Type B pancreatic cell (in vitro differentiated cells): ENCODE measurements at regions not wholly inside any gene's neighbourhood (a gene's known extent, or its start where the extent isn't known, plus 50 kb on each side); places are given as distances from the start of the nearest gene placed in this dataset.

ENCODE experiments used
- DNase-seq: peaks from one replicate; pipeline ENCODE4 v3.0.0; 2021; ENCODE audit warnings: mixed read lengths; ENCODE audit not compliant: unreplicated experiment; ENCODE audit errors: extremely low spot score
- H3K27ac Mint-ChIP-seq: 2 replicates; pipeline ENCODE4 v1.8.0; 2021; ENCODE audit warnings: mild to moderate bottlenecking, mixed read lengths
- H3K27me3 Mint-ChIP-seq: 2 replicates; pipeline ENCODE4 v1.8.0; 2021; ENCODE audit warnings: mixed read lengths
- H3K36me3 Mint-ChIP-seq: 2 replicates; pipeline ENCODE4 v1.8.0; 2021; ENCODE audit warnings: mixed read lengths
- H3K4me1 Mint-ChIP-seq: one replicate; pipeline ENCODE4 v1.8.0; 2021; ENCODE audit warnings: mixed read lengths; ENCODE audit not compliant: unreplicated experiment
- H3K4me3 Mint-ChIP-seq: 2 replicates; pipeline ENCODE4 v1.8.0; 2021; ENCODE audit warnings: mild to moderate bottlenecking, mixed read lengths
- H3K9me3 Mint-ChIP-seq: 2 replicates; pipeline ENCODE4 v1.8.0; 2021; ENCODE audit warnings: mixed read lengths
- TF ChIP-seq, protein P1 (sequence below): fragments of 200-600 bp; sonication (generic); conservative IDR thresholded peaks from 2 replicates; pipeline ENCODE4 v1.5.0; 2021; ENCODE audit warnings: antibody characterized with exemption, mild to moderate bottlenecking

DNA sequence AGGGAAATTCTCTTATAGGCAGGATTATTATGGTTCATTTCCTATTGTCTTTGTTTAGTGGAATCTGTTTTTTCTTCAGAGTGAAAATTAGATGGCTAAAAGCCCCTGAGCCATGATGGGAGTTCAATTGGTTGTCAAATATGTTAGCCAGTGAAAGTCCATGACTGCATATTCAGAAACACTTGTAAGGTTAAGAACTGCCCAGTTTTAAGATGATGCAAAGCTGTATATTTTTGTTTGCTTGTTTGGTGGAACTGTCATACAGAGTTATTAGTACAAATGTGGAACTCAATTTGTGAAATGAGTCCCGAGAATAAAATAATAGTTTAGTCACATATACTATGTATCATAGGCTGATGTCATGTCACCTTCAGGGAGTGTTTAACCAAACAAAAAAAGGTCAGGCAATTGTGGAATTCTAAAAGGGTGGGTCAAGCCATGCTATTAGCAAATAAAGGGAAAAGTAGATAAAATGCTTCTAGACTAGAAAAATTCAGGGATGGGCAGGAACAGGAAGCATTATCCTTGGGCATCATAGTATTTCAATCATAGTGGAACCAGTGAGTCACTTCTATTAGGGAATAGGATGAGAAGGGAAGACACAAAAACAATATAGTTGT, 248.3 kb upstream of the SLITRK1 start:
- Mint-ChIP-seq H3K27ac (no peak overlapping the region), H3K4me3 (no peak overlapping the region)
- TF ChIP-seq, protein P1, sequence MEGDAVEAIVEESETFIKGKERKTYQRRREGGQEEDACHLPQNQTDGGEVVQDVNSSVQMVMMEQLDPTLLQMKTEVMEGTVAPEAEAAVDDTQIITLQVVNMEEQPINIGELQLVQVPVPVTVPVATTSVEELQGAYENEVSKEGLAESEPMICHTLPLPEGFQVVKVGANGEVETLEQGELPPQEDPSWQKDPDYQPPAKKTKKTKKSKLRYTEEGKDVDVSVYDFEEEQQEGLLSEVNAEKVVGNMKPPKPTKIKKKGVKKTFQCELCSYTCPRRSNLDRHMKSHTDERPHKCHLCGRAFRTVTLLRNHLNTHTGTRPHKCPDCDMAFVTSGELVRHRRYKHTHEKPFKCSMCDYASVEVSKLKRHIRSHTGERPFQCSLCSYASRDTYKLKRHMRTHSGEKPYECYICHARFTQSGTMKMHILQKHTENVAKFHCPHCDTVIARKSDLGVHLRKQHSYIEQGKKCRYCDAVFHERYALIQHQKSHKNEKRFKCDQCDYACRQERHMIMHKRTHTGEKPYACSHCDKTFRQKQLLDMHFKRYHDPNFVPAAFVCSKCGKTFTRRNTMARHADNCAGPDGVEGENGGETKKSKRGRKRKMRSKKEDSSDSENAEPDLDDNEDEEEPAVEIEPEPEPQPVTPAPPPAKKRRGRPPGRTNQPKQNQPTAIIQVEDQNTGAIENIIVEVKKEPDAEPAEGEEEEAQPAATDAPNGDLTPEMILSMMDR, result no peak

DNA sequence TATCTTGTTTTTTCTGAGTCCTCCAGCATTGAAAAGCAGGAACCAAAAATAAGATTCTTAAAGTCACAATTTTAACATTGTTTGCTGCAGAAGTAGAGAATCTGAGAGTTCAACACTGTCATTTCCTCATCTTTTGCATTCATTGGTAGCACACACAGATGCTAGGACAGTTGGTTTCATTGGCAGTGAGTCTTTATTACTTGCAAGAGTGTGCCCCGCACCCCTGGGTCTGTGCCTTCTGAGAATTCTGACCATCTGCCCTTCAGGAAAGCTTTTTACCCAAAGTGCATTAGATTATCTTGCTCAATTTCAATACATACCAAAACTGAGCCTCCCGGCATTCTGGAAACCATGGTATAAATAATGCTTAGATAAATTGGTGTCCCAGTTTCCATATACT, 247.7 kb upstream of the SLITRK1 start:
- TF ChIP-seq, protein P1, result no peak
- Mint-ChIP-seq H3K4me1 (no peaks in the 10 kb centered on the region), H3K27ac (no peak overlapping the region), H3K4me3 (no peak overlapping the region), H3K36me3 (no peaks in the 10 kb centered on the region), H3K27me3 (no peaks in the 10 kb centered on the region), H3K9me3 (peaks cover 3% of the 10 kb centered on the region)
- no peak for DNase-seq

More for the DNA sequence above, 248.3 kb upstream of the SLITRK1 start:
- no peaks in the 10 kb centered on the region for H3K4me1 Mint-ChIP-seq
- no peak for DNase-seq
- H3K36me3 Mint-ChIP-seq, result no peaks in the 10 kb centered on the region
- H3K9me3 Mint-ChIP-seq, result peaks cover 3% of the 10 kb centered on the region
- H3K27me3 Mint-ChIP-seq, result no peaks in the 10 kb centered on the region

DNA sequence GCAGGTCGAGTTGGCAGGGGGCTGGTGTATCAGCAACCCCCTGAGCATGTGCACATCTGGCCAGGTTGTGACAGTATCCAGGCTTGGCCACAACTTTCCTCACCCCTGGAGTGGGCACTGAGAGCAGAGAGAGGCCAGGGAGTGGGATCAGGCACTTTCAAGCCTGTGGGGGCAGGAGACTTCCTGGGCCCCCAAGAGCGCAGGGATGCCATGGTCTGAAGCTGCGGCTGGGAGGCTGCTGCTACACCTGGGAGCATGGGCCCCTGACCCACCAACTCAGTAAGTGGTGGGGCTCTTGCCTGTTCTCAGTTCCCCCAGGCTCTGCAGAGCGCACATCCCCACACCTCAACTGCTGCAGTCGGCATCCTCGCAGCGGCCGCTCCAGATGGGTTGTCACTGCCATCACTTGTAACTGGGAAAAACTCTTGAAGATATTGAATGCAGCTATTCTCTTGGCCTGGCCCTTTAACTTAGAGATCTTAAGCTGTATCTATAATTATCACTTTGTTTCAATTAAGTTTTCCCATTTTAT, 245.4 kb upstream of the SLITRK1 start:
- H3K27me3 Mint-ChIP-seq, result no peaks in the 10 kb centered on the region
- TF ChIP-seq, protein P1, result no peak
- H3K9me3 Mint-ChIP-seq, result no peaks in the 10 kb centered on the region

DNA sequence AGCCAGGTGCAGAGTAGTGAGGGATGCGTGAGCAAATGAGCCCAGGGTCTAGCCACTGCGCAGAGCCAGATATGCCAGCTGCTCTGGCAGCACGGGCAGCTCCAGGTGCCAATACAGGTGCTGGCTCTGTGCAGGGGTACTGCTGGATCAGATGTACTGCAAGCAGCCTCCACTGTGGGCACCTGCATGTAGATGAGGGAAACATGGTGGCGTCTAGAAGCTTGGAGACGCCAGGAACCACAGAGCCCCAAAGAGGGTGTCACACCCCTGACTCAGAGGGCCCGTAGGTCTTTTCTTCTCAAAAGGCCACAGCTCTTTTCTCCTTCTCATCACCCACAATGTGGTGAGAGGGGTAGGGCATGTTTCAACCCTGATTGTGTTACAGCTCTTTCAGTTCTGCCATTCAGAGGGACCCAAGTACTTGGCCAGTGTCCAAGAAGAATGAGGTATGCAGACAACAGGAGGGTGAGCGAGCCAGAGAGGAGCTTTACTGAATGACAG, 244.4 kb upstream of the SLITRK1 start:
- Mint-ChIP-seq H3K4me1 (peaks cover under 1% of the 10 kb centered on the region), H3K27ac (no peak overlapping the region), H3K4me3 (no peak overlapping the region), H3K36me3 (no peaks in the 10 kb centered on the region), H3K27me3 (no peaks in the 10 kb centered on the region), H3K9me3 (no peaks in the 10 kb centered on the region)
- DNase-seq, result no peak
- TF ChIP-seq, protein P1, result no peak

More for the DNA sequence above, 245.4 kb upstream of the SLITRK1 start:
- DNase-seq, result no peak
- Mint-ChIP-seq H3K4me1 (no peaks in the 10 kb centered on the region), H3K27ac (no peak overlapping the region), H3K4me3 (no peak overlapping the region), H3K36me3 (no peaks in the 10 kb centered on the region)

DNA sequence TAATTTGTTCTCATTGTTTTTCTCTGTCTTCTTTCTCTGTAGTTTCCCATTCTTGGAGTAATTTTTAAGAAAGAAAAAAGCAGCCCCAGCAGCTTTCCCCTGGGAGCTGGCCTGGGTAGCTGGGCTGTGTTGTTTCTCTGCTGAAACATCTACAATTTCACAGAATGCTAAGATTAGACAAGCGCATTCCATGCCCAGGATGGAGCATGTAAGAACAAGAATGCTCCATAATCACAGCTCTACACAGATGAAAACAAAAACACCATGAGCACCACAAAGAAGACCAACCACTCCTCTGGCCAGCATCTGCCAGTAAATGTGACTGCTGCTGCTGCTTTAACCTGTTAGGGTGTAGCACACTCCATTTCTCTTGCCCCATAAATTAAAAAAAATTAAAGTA, 239.2 kb upstream of the SLITRK1 start:
- Mint-ChIP-seq H3K4me1 (peaks cover 13% of the 10 kb centered on the region), H3K36me3 (no peaks in the 10 kb centered on the region), H3K4me3 (peak overlapping the region; percentile 13), H3K27ac (peak overlapping the region; percentile 69), H3K9me3 (peaks cover 3% of the 10 kb centered on the region), H3K27me3 (no peaks in the 10 kb centered on the region)
- DNase-seq, result no peak
- TF ChIP-seq, protein P1, result no peak
